Stimulated activated CD4-positive, alpha-beta T cell treated with anti-CD3 and anti-CD28 coated beads, Interleukin-12 subunit alpha, Interleukin-12 subunit beta, amount 100 ng/mL, for 48 hours (primary cell): ENCODE measurements at regions not wholly inside any gene's neighbourhood (a gene's known extent, or its start where the extent isn't known, plus 50 kb on each side); places are given as distances from the start of the nearest gene placed in this dataset.

Experiments used
- DNase-seq, 3 donors: peaks; one replicate each; pipeline ENCODE4 v3.0.0-alpha.2; 2020; ENCODE audit warnings: low read depth in 2 of 3, low spot score in 1 of 3

- no peak for DNase-seq
Observed at GRCh38 chr2:41543726-41544125, 504.1 kb upstream of the PKDCC start.

- DNase-seq = no peak
Observed at GRCh38 chr2:41544709-41545108, 503.1 kb upstream of the PKDCC start.

GRCh38 chr2:41546031-41546430 lies 501.8 kb upstream of the PKDCC start:
- DNase-seq = no peak

DNA sequence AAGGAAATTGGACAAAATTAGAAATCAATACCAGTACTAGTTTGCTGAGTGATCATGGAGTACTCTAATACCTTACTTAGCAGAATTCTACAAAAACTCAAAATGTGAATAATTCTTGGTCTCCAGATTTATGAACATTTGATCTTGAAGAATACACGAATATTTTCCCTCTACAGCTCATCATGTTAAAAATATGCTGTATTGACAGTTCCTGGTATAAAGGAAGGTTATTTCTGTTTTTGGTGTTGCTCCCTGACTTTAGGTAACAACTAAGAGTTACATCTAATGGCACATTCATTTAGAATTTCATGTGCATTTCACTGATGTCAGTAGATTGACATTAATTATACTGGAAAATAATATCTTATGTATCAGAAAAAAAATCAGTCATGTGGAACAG lies 479.2 kb upstream of the PKDCC start:
- DNase-seq = no peak

- no peak for DNase-seq
Observed at GRCh38 chr2:41572154-41572553, 475.7 kb upstream of the PKDCC start.

DNA sequence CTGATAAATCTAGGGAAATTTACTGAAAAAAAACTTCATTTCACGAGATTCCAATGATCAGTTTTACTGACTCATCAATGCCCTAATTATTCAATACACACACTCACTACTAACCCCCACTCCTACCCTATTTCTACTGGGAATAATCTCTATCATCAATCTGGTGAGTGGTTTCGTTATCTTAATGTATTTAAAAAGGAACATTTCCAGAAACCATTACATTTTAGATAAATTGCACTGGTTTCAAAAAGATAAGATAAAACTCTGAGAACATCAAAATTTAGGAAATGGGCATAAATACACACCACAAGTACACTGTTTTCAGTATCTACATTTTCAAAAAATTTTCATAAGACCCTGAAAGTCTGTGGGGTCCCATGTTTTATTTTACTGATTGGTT lies 471.4 kb upstream of the PKDCC start:
- no peak for DNase-seq

DNA sequence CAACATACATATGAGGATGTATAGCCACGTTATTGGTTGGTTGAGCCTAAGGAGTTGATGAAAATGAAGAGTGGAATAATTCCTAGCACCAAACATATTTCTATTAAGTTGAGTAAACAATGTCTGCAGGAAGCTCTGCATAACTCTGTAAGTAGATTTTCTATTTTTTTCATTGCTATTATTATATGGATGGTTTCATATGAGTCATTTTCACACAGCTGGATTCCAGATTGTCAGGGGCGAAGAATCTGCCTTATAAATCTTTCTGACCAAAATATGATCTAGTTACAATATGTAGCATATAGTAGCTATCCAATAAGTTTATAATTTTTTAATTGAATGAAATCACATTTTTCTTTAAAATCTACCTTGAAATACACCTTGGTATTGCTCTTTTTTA lies 468.0 kb upstream of the PKDCC start:
- no peak for DNase-seq

DNA sequence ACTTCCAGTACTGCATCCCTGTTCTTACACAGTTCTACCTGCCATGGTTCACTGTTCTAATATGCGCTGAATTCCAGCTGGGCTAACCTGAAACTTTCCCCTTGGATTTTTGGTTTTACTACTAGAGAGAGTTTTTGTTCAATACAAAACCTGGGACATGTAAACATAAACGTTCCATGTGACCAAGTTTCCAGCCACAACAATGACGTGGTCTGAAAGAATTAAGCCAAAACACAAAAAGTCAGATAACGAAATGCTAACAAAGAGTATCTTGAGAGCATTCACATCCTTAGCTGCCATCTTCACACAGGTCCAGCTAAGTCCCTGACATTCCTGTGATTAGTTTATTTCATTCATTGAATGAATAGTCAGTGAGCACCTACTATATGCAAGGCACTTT lies 467.0 kb upstream of the PKDCC start:
- no peak for DNase-seq

DNA sequence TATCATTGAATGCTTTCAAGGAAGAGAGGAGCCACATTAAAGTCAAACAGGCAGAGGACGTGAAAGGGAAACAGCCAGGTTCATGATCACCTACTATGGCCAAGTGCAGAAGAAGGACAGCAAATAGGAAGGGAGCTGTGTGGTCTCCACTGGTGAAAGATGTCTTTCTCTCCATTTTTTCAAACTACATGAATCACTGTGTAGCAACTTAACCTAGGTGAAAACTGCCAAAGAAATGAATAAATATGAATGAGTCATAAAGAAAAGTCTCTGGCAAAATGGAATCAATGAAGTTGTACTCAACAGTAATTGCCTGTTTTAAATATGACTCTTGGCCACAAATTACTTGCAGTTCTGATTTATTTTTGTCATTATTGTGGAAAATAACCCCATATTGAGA lies 452.6 kb upstream of the PKDCC start:
- DNase-seq = no peak

- DNase-seq = no peak
Observed at GRCh38 chr2:41597680-41598079, 450.1 kb upstream of the PKDCC start.

DNA sequence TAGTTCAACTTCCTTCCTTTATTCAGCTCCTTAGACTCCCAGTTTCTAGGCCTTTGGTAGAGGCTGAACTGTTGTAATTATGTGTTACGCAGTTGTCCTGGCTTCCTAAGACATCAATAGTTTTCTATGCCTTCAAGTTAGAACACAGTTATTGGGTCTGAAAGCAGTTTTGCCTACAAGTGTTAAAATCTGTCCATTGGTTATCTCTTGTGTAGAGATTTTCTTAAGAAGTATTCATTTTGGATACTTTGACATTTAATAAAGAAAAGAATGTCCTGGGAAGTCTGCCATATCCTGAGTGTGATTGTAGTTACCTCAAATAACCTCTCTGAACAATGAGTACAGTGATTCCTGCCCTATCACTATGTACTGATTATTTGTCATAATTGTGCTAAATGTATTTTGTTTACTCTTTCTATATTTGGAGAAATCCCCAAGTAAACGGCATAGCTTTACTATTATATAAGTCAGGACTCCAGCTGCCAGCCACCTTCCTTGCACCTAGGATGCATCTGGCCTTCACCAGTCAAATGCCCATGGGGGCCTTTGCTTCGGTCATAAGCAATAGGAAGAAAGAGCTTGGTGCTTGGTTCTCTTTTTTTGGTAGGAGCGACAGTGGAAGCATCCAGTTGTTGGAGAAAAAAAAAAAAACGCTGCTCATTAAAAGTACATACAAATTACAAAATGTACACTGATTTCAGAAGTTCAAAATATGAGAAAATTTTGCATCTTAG lies 449.5 kb upstream of the PKDCC start:
- no peak for DNase-seq

DNA sequence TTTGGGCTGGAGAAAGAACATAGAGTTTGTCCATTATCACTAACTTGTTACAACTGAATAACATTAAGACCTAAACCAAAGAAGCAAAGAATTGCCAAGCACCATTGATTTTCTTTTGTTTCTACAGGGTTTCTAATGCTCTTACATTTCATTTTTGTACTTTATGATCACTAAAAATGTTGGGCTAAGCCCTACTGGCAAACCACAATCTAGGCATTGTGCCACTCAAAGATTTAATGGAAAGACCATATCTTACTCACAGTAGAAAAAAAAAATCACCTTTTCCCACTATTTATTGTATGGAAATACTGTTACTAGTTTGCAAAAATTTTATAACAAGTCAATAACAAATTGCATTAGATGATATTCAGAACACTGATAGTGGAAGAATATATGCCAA lies 447.4 kb upstream of the PKDCC start:
- no peak for DNase-seq

- no peak for DNase-seq
Observed at GRCh38 chr2:41602341-41602740, 445.5 kb upstream of the PKDCC start.

DNA sequence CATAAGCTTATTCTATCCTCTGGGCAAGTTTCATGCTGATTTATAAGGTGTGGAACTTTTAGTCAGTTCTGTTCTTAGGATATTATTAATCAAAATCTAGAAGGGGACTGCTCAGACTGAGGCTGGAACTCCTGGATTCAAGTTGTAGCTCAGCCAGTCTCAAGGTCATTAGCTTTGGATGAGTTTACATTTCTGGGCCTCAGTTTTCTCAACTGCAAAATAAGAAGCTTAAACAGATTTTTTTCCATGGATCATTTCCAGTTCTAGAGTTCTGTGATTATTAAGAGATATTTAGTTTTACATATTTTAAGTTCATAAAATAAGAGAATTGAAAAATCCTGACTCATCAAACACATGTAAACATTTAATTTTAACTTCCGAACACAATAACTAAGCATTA lies 442.5 kb upstream of the PKDCC start:
- no peak for DNase-seq

- DNase-seq = no peak
Observed at GRCh38 chr2:41605914-41606313, 441.9 kb upstream of the PKDCC start.

DNA sequence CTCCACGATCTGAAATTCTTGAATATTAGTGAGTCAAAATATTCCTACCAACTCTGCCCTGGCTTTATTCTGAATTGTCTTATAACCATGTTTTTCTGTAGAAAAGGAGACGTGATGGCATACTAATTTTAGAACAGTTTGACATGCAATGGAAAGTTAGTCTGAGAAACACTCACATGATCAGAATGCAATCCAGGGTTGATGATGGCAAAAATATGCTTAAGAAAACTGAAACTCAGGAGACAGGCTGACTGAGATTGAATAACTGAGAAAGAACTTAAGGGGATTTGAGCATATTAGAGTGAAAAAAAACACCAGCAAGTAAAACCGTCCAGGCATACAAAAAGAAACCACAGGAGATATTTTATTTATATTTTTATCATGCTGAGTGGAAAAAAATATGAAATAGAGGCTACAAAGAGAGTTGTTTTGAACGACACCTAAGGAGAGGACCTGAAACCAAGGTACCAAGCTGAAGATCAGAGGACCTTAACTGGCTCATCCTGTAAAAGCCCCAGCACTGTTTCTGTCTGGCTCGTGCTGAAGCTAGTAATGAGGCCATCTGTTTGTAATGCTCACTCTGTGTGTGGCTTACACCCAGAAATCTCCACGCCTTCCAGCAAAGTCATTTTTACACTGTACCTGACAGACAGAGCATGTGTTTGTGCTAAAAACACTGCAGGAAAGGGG lies 437.2 kb upstream of the PKDCC start:
- DNase-seq = no peak

DNA sequence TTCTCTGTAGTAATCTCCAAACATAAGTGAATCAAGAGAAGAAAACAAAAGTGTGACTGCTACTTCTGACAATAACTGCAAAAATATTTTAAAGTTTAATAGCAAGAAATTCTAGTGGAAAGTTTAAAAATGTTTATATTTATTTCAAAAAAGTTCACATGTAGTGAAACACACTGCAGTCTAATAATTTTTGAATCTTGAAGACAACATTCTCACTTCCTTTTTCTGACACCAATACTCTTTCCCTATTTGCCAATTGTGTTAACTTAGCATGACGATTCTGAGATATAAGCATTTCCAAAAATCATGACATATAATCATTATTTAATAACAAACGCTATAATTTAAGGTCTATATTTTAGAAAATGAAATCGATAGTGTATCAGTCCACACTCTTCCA lies 429.1 kb upstream of the PKDCC start:
- DNase-seq = no peak

DNA sequence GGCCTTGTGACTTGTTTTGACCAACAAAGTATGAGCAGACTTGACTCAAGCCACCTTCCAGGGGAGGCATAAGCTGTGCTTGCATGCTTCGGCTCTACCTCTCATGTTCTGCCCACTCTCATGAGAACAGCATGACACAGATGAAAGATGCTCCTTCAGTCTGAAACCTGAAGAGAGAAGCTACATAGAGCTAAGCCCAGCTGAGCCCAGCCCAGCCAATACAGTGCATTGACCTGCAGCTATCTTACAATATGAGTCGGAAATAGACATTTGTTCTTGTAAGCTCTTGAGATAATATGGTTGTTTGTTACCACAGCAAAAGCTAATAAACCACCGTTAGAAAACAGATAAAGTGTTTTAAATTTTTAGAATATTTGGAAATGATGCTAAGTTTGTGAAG lies 426.7 kb upstream of the PKDCC start:
- no peak for DNase-seq

GRCh38 chr2:41621563-41621962 lies 426.3 kb upstream of the PKDCC start:
- DNase-seq = no peak

GRCh38 chr2:41622301-41622700 lies 425.5 kb upstream of the PKDCC start:
- no peak for DNase-seq

DNA sequence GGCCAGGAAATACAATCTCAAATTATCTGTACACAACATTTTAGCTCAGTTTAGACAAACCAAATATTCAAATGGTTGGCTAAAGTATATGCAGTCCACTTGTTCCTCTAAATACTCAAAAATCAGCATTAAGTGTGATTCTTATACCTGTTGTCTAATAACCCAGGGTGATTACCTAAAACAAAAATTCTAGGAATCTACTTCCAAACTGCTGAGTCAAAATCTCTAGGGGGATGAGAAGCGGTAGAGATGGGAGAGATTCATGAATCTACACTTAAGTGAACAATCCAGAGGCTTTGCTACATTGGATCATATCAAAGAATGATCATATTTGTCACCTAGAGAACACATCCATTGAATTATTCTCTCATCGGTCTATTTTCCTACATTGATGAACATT lies 420.9 kb upstream of the PKDCC start:
- DNase-seq = no peak

- DNase-seq = no peak
Observed at GRCh38 chr2:41634686-41635085, 413.1 kb upstream of the PKDCC start.

- DNase-seq = no peak
Observed at GRCh38 chr2:41644936-41645335, 402.9 kb upstream of the PKDCC start.
